Activated naive CD8-positive, alpha-beta T cell treated with anti-CD3 and anti-CD28 coated beads, Interleukin-2, amount 10 ng/mL, durations not matched to agents 7 days and 5 days (primary cell): ENCODE measurements at regions not wholly inside any gene's neighbourhood (a gene's known extent, or its start where the extent isn't known, plus 50 kb on each side); places are given as distances from the start of the nearest gene placed in this dataset.
A peak's percentile ranks its signal among the peaks of the same experiment; 100 is the strongest.
"Not testable (repeated sequence)": the region's sequence is repeated elsewhere in the genome, so short reads cannot be mapped to it uniquely, and the experiment has no call there.

ENCODE experiments used
- ATAC-seq: fragments of 150-1000 bp; cut with Tn5 transposase; one replicate; pipeline ENCODE4 v1.10.0; 2021; ENCODE audit warnings: low read depth, moderate library complexity
- POLR2A ChIA-PET: fragments of 350-600 bp; sonication (Branson Sonifier 250); formaldehyde crosslinking; loops from one replicate; lab custom pipeline; 2021; ENCODE audit warnings: antibody characterized with exemption; lab: Charles Lee
- DNase-seq: peaks from one replicate; pipeline ENCODE4 v3.0.0; 2021
- H3K27ac Mint-ChIP-seq: one replicate; pipeline ENCODE4 v1.8.0; 2022; ENCODE audit warnings: mild to moderate bottlenecking, mixed read lengths
- H3K27me3 Mint-ChIP-seq: one replicate; pipeline ENCODE4 v1.8.0; 2022; ENCODE audit warnings: mild to moderate bottlenecking, moderate library complexity, mixed read lengths
- H3K36me3 Mint-ChIP-seq: one replicate; pipeline ENCODE4 v1.8.0; 2021; ENCODE audit warnings: mild to moderate bottlenecking, mixed read lengths
- H3K4me1 Mint-ChIP-seq: one replicate; pipeline ENCODE4 v1.8.0; 2021; ENCODE audit warnings: mixed read lengths
- H3K4me3 Mint-ChIP-seq: one replicate; pipeline ENCODE4 v1.8.0; 2022; ENCODE audit warnings: mild to moderate bottlenecking, moderate library complexity, mixed read lengths
- H3K9me3 Mint-ChIP-seq: one replicate; pipeline ENCODE4 v1.8.0; 2021; ENCODE audit warnings: mixed read lengths

DNA sequence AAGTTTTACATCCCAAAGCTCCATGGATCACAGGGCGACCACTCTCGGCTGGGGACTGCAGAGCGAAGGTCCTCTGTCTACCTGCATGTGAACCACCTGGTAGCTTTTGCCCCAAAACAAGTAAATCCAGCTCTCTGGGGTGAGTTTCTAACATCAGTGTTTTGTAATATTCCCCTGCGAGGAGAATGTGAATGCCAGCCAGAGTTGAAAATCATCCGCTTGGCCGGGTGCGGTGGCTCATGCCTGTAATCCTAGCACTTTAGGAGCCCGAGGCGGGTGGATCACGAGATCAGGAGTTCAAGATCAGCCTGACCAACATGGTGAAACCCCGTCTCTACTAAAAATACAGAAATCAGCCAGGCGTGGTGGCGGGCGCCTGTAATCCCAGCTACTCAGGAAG lies 89.9 kb upstream of the SEC14L1 start:
- H3K36me3 Mint-ChIP-seq, DNase-seq, H3K4me1 Mint-ChIP-seq, POLR2A ChIA-PET, H3K4me3 Mint-ChIP-seq, H3K9me3 Mint-ChIP-seq, ATAC-seq, H3K27ac Mint-ChIP-seq, H3K27me3 Mint-ChIP-seq: not testable (repeated sequence)

DNA sequence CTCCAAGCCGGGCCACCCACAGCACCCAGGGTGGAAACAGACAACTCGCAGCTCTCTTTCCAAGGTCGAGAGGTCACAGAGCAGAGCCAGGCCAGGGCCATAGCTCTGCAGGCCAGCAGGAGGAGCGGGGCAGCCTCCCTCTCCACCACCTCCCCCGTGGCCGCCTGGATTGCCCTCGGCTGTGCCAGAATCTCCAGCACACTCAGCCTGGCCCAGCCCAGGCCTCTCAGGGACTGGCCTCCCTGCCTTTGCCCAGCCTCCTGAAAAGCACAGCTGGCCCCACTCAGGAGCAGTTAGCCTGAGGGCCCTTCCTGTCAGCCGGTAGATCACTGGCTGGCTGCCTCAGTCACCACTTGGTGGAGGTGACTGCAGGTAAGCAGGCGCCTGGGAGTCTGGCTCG lies 85.8 kb upstream of the SEC14L1 start:
- peaks cover 10% of the 10 kb centered on the region for H3K27me3 Mint-ChIP-seq
- no peak overlapping the region for H3K4me3 Mint-ChIP-seq
- POLR2A ChIA-PET = no interaction called here
- DNase-seq (no peak), ATAC-seq (no peak)
- no peaks in the 10 kb centered on the region for H3K9me3 Mint-ChIP-seq
- H3K4me1 Mint-ChIP-seq = peaks cover 1% of the 10 kb centered on the region
- no peak overlapping the region for H3K27ac Mint-ChIP-seq
- H3K36me3 Mint-ChIP-seq = no peaks in the 10 kb centered on the region

DNA sequence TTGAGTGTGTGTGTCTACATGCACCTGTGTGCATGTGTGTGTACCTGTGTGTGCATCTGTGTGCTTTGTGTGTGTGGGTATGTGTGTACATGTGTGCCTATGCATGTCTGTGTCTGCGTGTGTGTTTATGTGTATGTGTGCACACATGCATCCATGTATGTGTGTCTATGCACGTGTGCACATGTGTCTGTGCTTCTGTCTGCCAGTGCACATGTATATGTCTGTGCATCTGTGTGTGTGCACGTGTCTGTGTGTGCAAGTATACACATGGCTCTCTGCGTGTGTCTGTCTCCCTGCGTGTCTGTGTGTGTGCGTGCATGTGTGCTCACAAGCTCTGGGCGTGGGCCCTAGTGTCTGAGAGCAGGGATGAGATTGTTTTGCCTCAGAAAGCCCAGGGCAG lies 85.3 kb upstream of the SEC14L1 start:
- Mint-ChIP-seq H3K9me3 (no peaks in the 10 kb centered on the region), H3K27me3 (peaks cover 10% of the 10 kb centered on the region), H3K27ac (no peak overlapping the region), H3K4me3 (no peak overlapping the region), H3K4me1 (peaks cover 1% of the 10 kb centered on the region), H3K36me3 (no peaks in the 10 kb centered on the region)
- ATAC-seq = no peak
- POLR2A ChIA-PET = no interaction called here
- no peak for DNase-seq

DNA sequence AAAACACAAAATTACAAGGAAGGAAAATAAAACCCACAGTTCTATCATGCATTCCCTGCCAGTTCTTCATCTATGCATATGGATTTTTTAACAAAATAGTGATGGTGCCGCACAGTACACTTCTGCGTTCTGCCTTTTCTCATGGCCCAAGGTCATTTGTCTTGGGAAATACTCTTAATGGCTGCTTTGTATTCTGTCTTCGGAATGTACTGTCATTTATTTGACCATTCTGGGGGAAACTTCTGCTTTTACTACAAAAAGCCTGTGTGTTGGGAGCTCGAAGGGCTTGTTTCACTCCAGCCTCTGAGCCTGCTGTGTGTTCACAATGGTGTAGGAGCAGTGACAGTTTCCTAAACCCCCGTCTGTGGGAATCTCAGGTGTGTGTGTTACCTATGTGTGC lies 82.8 kb upstream of the SEC14L1 start:
- H3K36me3 Mint-ChIP-seq = no peaks in the 10 kb centered on the region
- H3K9me3 Mint-ChIP-seq = no peaks in the 10 kb centered on the region
- H3K4me1 Mint-ChIP-seq = peaks cover 1% of the 10 kb centered on the region
- no peak for ATAC-seq
- peaks cover 8% of the 10 kb centered on the region for H3K27me3 Mint-ChIP-seq
- DNase-seq = no peak
- POLR2A ChIA-PET = no interaction called here
- H3K4me3 Mint-ChIP-seq = no peak overlapping the region
- no peak overlapping the region for H3K27ac Mint-ChIP-seq

DNA sequence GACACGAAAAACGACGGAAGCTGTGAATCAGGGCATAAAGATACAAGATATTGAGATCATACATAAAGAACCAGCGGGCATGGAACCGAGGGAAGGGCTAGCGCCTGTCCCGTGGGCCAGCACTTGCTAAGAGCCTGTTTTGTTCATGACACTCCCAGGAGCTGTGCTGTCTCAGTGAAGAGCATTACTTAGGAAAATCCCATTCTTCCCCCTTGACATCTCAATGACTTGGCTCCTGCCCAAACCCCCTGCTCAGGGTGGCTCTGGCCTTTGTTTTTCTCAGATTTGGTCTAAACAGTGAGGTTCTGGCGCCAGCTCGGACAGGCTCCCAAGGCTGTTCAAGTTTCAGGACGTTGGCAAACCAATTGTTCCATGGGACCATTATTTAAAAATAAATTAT lies 79.1 kb upstream of the SEC14L1 start:
- H3K9me3 Mint-ChIP-seq = no peaks in the 10 kb centered on the region
- no peak overlapping the region for H3K27ac Mint-ChIP-seq
- H3K36me3 Mint-ChIP-seq = no peaks in the 10 kb centered on the region
- POLR2A ChIA-PET = interaction anchor here (0.6 kb wide), 1 partner anchor 9 kb away, joined by 4 read pairs; no protein-coding TSS in a partner anchor
- peaks cover 17% of the 10 kb centered on the region for H3K27me3 Mint-ChIP-seq
- no peak overlapping the region for H3K4me3 Mint-ChIP-seq
- DNase-seq = no peak
- peaks cover under 1% of the 10 kb centered on the region for H3K4me1 Mint-ChIP-seq
- ATAC-seq = no peak

DNA sequence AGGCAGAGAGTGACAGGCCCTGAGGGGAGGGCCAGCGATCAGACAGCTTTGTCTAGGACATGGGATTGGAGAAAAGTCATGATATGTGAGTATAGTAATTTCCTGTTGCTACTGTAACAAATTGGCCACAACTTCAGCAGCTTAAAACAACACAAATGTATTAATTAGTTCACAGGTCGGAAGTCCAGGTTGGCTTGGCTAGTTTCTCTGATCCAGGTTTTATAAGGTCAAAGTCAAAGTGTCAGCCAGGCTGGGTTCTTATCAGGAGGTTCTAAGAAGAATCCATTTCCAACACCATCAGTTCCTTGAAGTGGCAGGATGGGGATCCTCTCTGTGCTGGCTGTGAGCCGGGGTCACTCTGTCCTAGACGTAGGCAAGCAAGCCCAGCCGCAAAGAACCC lies 76.2 kb upstream of the SEC14L1 start:
- Mint-ChIP-seq H3K4me1 (peaks cover 2% of the 10 kb centered on the region), H3K4me3 (no peak overlapping the region), H3K9me3 (no peaks in the 10 kb centered on the region), H3K27me3 (peaks cover 25% of the 10 kb centered on the region), H3K36me3 (no peaks in the 10 kb centered on the region), H3K27ac (no peak overlapping the region)
- ATAC-seq (no peak), DNase-seq (no peak)
- POLR2A ChIA-PET = no interaction called here

DNA sequence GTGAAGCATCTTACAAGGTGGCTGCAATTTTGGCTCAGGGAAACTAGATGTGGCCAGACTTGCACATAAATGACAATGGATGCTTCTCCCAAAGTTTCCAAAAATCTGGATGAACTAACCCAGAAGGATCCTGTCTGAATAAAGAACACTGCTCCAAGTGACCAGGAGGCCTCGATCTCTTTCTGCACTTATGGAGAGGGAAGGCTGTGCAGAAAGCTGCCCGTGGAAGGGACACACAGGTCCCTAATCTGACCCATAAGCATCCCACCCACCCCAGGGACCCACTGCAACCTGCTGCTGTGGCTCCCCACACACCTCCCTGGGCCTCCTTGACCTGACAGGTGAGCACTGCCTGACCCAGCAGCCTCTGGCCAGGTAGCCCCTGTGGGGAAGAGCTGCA lies 74.6 kb upstream of the SEC14L1 start:
- Mint-ChIP-seq H3K27me3 (peaks cover 27% of the 10 kb centered on the region), H3K9me3 (no peaks in the 10 kb centered on the region), H3K27ac (no peak overlapping the region), H3K36me3 (no peaks in the 10 kb centered on the region), H3K4me1 (peaks cover 2% of the 10 kb centered on the region), H3K4me3 (no peak overlapping the region)
- ATAC-seq (no peak), DNase-seq (no peak)
- POLR2A ChIA-PET = no interaction called here

DNA sequence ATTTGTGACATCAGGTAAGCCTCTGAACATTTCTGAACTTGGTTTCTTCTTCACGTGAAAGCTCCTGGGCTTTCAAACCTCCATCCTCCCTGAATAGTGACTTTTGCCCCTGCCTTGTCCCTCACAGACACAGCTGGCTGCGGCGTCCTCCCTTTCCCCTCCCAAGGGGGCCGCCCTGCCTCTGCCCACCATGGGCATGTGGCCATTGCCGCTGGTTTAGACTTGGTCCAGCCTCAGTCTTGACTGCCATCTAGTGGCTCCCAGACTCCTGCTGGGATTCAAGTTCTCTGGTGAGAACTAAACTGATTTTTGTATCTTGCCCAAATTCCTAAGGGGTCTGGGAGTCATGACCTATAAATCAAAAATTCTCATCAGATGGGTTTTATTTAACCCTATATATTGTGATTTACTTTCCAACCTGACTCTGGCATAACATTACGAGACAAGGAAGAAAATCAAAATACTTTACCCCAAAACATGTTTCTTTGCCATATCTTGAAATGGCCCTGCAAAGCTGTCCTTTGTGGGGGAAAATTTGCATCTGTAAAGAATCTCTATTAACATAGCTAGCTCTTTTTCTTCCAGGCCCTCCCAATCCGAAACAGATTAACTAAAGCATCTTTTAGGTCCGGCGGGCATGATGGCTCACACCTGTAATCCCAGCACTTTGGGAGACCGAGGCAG lies 73.9 kb upstream of the SEC14L1 start:
- H3K27ac Mint-ChIP-seq, POLR2A ChIA-PET, H3K9me3 Mint-ChIP-seq, H3K4me1 Mint-ChIP-seq, H3K36me3 Mint-ChIP-seq, H3K4me3 Mint-ChIP-seq: not testable (repeated sequence)
- peak; percentile 63 for ATAC-seq
- H3K27me3 Mint-ChIP-seq = peaks cover 31% of the 10 kb centered on the region
- DNase-seq = peak; percentile 49

DNA sequence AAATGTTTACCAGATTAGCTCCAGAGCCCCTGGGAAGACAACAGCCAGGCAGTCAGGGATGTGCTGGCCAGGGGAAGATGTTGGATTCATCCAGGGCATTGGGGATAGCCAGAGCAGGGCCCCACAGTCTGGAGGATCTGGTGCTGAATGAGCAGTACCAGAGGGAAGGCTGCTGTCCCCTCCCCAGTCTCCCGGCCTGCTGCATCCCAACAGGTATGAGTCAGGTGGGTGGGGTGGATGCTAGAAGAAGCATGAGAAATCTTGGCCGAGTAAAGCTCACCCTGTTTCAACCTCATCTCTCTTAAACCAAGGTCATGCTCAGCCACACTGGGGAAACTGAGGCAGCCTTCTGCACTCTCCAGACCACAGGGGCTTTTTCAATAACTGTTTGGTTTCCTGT lies 71.9 kb upstream of the SEC14L1 start:
- Mint-ChIP-seq H3K27me3 (peaks cover 48% of the 10 kb centered on the region), H3K4me1 (peaks cover 2% of the 10 kb centered on the region), H3K4me3 (no peak overlapping the region), H3K27ac (no peak overlapping the region), H3K9me3 (no peaks in the 10 kb centered on the region), H3K36me3 (no peaks in the 10 kb centered on the region)
- DNase-seq = no peak
- POLR2A ChIA-PET = interaction anchor here (0.7 kb wide), 1 partner anchor 201 kb away, joined by 3 read pairs; the partner anchor contains the start of gene MGAT5B
- no peak for ATAC-seq

DNA sequence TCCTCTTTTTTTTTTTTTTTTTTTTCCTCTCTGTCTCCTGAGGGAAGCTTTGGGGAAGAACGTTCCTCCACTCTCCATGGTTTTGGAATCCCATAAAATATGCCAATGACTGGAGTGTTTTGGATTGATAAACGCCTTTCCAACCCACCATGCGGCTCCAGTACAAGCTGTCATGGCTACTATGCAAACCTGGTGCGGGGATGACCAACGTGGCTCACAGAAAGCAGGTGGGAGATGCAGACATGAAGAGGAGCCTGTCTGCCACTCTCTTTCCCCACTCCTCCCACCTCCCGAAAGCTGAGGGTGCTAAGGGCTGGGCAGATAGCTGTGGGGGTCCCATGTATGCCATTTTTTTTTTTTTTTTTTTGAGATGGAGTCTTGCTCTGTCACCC lies 69.9 kb upstream of the SEC14L1 start:
- Mint-ChIP-seq H3K4me1 (peaks cover 2% of the 10 kb centered on the region), H3K27me3 (peaks cover 46% of the 10 kb centered on the region)
- POLR2A ChIA-PET = interaction anchor here (0.6 kb wide), 1 partner anchor 10 kb away, joined by 4 read pairs; no protein-coding TSS in a partner anchor

DNA sequence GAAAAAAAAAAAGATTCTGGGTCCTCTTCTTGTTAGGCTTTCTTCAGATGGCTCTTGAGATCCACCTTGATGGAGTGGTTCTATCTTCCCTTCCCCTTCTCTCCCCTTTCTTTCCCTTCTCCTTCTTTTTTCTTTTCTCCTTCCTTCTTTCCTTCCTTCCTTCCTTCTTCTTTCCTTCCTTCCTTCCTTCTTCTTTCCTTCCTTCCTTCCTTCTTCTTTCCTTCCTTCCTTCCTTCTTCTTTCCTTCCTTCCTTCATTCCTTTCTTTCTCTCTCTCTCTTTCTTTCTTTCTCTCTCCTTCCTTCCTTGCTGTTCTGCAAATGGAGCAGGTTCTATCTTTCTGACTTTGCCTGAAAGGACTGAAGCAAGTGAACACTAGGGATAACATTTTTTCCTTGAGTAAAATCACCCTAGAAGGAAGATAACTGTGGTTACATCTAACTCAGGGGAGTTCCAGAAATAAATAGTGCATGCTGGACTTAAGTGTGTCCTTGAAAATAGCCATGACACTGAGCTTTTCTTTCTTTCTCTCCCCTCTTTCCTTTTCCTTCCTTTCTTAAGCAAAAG lies 68.8 kb upstream of the SEC14L1 start:
- no peak for DNase-seq
- Mint-ChIP-seq H3K27me3 (peaks cover 48% of the 10 kb centered on the region), H3K36me3 (no peaks in the 10 kb centered on the region), H3K4me1 (no peaks in the 10 kb centered on the region), H3K9me3 (no peaks in the 10 kb centered on the region), H3K27ac (no peak overlapping the region), H3K4me3 (no peak overlapping the region)
- POLR2A ChIA-PET = no interaction called here
- no peak for ATAC-seq

More for the DNA sequence above, 69.9 kb upstream of the SEC14L1 start:
- no peak overlapping the region for H3K4me3 Mint-ChIP-seq
- no peak for ATAC-seq
- no peaks in the 10 kb centered on the region for H3K9me3 Mint-ChIP-seq
- H3K27ac Mint-ChIP-seq = no peak overlapping the region
- no peak for DNase-seq
- no peaks in the 10 kb centered on the region for H3K36me3 Mint-ChIP-seq

DNA sequence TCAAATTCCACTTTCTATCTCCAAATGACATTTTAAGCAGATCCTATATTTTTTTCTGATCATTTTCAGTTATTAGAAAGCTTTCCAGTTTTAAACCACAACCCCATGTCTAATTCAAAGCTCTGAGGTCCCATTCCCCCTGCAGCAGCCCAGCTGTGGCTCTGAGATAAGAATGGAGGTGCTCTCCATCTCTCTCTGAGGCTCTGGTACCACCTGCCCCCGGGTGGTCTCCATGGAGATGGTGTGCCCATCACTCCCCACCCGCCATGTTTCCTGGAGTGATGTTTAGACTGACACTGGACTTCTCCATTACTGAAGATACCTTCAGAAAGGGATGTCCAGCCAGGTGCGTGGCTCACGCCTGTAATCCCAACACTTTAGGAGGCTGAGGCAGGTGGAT lies 68.1 kb upstream of the SEC14L1 start:
- DNase-seq (no peak), ATAC-seq (no peak)
- POLR2A ChIA-PET = no interaction called here
- H3K36me3 Mint-ChIP-seq = no peaks in the 10 kb centered on the region
- H3K4me3 Mint-ChIP-seq = no peak overlapping the region
- H3K4me1 Mint-ChIP-seq = no peaks in the 10 kb centered on the region
- no peak overlapping the region for H3K27ac Mint-ChIP-seq
- H3K27me3 Mint-ChIP-seq = peaks cover 44% of the 10 kb centered on the region
- H3K9me3 Mint-ChIP-seq = no peaks in the 10 kb centered on the region

DNA sequence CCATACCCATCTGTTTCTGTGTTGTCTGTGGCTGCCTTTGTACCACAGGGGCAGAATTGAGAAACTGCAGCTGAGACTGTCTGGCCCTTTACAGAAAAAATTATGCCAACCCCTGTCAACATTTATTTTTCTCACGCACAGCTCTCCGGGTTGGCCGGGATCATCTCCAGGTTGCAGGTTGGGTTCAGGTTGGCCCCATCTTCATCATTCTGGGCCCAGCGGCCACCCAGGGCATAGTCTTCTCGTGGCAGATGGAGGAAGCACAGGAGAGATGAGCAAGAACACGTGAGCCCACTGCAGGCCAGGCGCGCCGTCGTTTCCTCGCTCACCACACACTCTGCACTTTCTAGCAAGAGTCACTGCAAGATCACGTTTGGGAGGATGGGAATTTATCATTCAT lies 66.1 kb upstream of the SEC14L1 start:
- POLR2A ChIA-PET = no interaction called here
- DNase-seq (no peak), ATAC-seq (no peak)
- Mint-ChIP-seq H3K36me3 (no peaks in the 10 kb centered on the region), H3K4me3 (no peak overlapping the region), H3K27ac (no peak overlapping the region), H3K27me3 (peaks cover 43% of the 10 kb centered on the region), H3K9me3 (no peaks in the 10 kb centered on the region), H3K4me1 (no peaks in the 10 kb centered on the region)

DNA sequence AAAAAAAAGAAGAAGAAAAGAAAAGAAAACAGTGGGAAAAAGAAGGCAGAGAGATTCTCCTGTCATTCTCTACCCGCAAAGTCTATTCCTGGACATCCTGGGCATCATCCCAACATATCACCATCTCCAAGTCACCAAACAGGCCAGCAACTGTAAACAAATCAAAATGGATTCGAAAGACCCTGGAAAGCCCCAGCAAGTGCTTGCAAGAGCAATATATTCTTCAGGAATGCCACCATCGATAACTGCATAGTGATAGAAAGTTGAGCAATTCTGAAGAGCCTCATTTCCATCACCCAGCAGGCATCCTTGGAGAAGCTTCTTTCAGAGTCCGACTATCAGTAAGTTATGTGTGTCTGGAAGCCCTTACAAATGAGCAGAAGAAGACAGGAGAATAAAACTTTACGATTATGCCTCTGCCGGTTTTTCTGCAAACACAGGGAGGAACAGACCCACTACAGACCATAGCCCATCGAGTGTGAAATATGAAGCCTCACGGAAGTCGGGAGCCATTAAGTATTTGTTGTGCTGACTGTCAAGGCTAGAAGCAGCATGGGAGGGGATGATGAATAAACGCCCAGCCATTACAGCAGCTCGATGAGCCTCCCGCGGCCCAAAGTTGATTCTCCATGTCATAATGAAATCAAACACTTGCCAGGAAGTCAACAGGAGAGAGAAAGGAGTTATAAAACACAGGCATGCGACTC lies 64.5 kb upstream of the SEC14L1 start:
- Mint-ChIP-seq H3K9me3 (no peaks in the 10 kb centered on the region), H3K27me3 (peaks cover 40% of the 10 kb centered on the region), H3K36me3 (no peaks in the 10 kb centered on the region), H3K4me1 (no peaks in the 10 kb centered on the region), H3K27ac (no peak overlapping the region), H3K4me3 (no peak overlapping the region)
- ATAC-seq = no peak
- POLR2A ChIA-PET = no interaction called here
- DNase-seq = no peak
